OCI-LY7 (cell line): ENCODE measurements at regions not wholly inside any gene's neighbourhood (a gene's known extent, or its start where the extent isn't known, plus 50 kb on each side); places are given as distances from the start of the nearest gene placed in this dataset.

Experiments
- BruUV-seq: library from RNA; stranded (reverse); fragments of 400-500 nt; replicated peaks from 2 replicates; lab custom pipeline; 2021; lab: Mats Ljungman, UMichigan
- CTCF ChIA-PET: fragments of 300-600 bp; sonication (Branson Sonifier 250); formaldehyde crosslinking; loops from one replicate; lab custom pipeline; 2022; ENCODE audit warnings: antibody characterized with exemption; ENCODE audit not compliant: unreplicated experiment; lab: Charles Lee
- POLR2A ChIA-PET: fragments of 300-600 bp; sonication (Branson Sonifier 250); formaldehyde crosslinking; loops from one replicate; lab custom pipeline; 2022; ENCODE audit warnings: antibody characterized with exemption; lab: Charles Lee
- DNase-seq: peaks from one replicate; pipeline ENCODE4 v3.0.0-alpha.2; 2015; ENCODE audit warnings: low spot score
- H2AFZ ChIP-seq: fragments of 200-600 bp; sonication (generic), shearing (Covaris generic); 2 replicates; pipeline ENCODE4 v1.6.1; 2014; ENCODE audit warnings: mild to moderate bottlenecking, antibody characterized with exemption, low read length, moderate library complexity
- H3K27ac ChIP-seq: fragments of 200-600 bp; sonication (generic); 2 replicates; pipeline ENCODE4 v1.5.1; 2014; ENCODE audit warnings: mixed run types, low read depth, mild to moderate bottlenecking, moderate library complexity, low read length, inconsistent platforms; ENCODE audit not compliant: poor library complexity, severe bottlenecking
- H3K36me3 ChIP-seq: fragments of 200-600 bp; sonication (generic); 2 replicates; pipeline ENCODE4 v1.6.1; 2014; ENCODE audit warnings: mild to moderate bottlenecking, antibody characterized with exemption, low read length, moderate library complexity, mixed read lengths; ENCODE audit not compliant: insufficient read depth
- H3K4me1 ChIP-seq: fragments of 200-600 bp; sonication (generic); 2 replicates; pipeline ENCODE4 v1.5.1; 2014; ENCODE audit warnings: mild to moderate bottlenecking, low read length; ENCODE audit not compliant: insufficient read depth, poor library complexity, severe bottlenecking
- H3K4me2 ChIP-seq: fragments of 200-600 bp; sonication (generic); 2 replicates; pipeline ENCODE4 v1.6.1; 2014; ENCODE audit warnings: mild to moderate bottlenecking, low read length
- H3K4me3 ChIP-seq: fragments of 200-600 bp; sonication (generic); 2 replicates; pipeline ENCODE4 v1.5.1; 2014; ENCODE audit warnings: mild to moderate bottlenecking, low read depth, low read length; ENCODE audit not compliant: poor library complexity, severe bottlenecking
- H3K79me2 ChIP-seq: fragments of 200-600 bp; sonication (generic); 2 replicates; pipeline ENCODE4 v1.6.1; 2016; ENCODE audit warnings: low read depth, mild to moderate bottlenecking, low read length, moderate library complexity, mixed read lengths; ENCODE audit not compliant: insufficient read depth
- H3K9me2 ChIP-seq: fragments of 200-600 bp; sonication (generic); 2 replicates; pipeline ENCODE4 v1.6.1; 2016; ENCODE audit warnings: mild to moderate bottlenecking, low read length, mixed read lengths; ENCODE audit not compliant: insufficient read depth
- H3K9me3 ChIP-seq: fragments of 200-600 bp; sonication (generic); 2 replicates; pipeline ENCODE4 v1.6.1; 2014; ENCODE audit warnings: mild to moderate bottlenecking, mixed run types, low read length, mixed read lengths
- H4K20me1 ChIP-seq: fragments of 200-600 bp; sonication (generic); 2 replicates; pipeline ENCODE4 v1.6.1; 2014; ENCODE audit warnings: mild to moderate bottlenecking, antibody characterized with exemption, low read length, moderate library complexity, mixed read lengths; ENCODE audit not compliant: insufficient read depth
- CTCF ChIP-seq: fragments of 200-600 bp; sonication (generic); conservative IDR thresholded peaks from 2 replicates; pipeline ENCODE4 v1.5.1; 2014; ENCODE audit warnings: mild to moderate bottlenecking, antibody characterized with exemption, low read length, moderate library complexity, mixed read lengths
- EZH2phosphoT487 ChIP-seq: fragments of 200-600 bp; sonication (generic); IDR thresholded peaks from 2 replicates; pipeline ENCODE4 v1.6.1; 2018; ENCODE audit warnings: low read depth, borderline replicate concordance, mild to moderate bottlenecking, mixed run types, antibody characterized with exemption, low read length, moderate library complexity, mixed read lengths
- intact Hi-C: fragments of 100-400 bp; cut with micrococcal nuclease; formaldehyde crosslinking; loops from one replicate; pipeline ENCODE4 v1.10.0; 2022; ENCODE audit not compliant: unreplicated experiment

DNA sequence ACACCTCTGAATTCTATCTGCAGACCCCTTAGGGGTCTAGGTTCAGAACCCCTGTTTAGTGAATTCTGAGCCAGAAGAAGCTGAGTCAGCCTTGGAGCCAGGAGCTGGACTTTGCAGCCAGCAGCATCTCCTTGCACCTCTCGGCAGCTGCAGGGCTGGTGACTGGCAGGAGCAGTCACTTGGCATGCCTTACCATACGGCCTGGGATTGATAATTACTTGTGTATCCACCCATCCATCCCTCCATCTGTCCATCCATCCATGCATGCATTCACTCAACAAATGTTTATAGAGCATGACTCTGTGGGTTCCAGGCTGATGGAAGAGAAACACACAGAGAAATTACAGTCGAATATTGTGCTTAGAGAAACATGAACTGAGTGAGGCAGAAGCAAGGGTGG is 67.5 kb upstream of the PRIMA1 start:
- H3K9me3 ChIP-seq = no peaks in the 10 kb centered on the region
- no peaks in the 10 kb centered on the region for H3K36me3 ChIP-seq
- H4K20me1 ChIP-seq = no peaks in the 10 kb centered on the region
- H3K9me2 ChIP-seq = no peaks in the 10 kb centered on the region
- TF ChIP-seq EZH2phosphoT487 = no peak
- TF ChIP-seq CTCF = no peak
- ChIA-PET CTCF (no interaction called here), POLR2A (no interaction called here)
- H3K79me2 ChIP-seq = no peaks in the 10 kb centered on the region
- no peaks in the 10 kb centered on the region for H3K4me1 ChIP-seq
- H3K4me3 ChIP-seq = no peak overlapping the region
- H2AFZ ChIP-seq = no peak overlapping the region
- DNase-seq = no peak
- BruUV-seq = no TSS peak
- intact Hi-C loops = no loop called here
- H3K4me2 ChIP-seq = no peak overlapping the region
- H3K27ac ChIP-seq = no peak overlapping the region

- Histone ChIP-seq H3K79me2 (no peaks in the 10 kb centered on the region), H2AFZ (no peak overlapping the region), H3K4me2 (no peak overlapping the region), H3K36me3 (no peaks in the 10 kb centered on the region), H3K4me1 (no peaks in the 10 kb centered on the region), H3K4me3 (no peak overlapping the region), H3K9me2 (no peaks in the 10 kb centered on the region), H4K20me1 (no peaks in the 10 kb centered on the region), H3K27ac (no peak overlapping the region), H3K9me3 (no peaks in the 10 kb centered on the region)
- no peak for DNase-seq
- intact Hi-C loops = no loop called here
- ChIA-PET CTCF (no interaction called here), POLR2A (no interaction called here)
- TF ChIP-seq CTCF = no peak
- no peak for TF ChIP-seq EZH2phosphoT487
- no TSS peak for BruUV-seq
These were observed 59.2 kb upstream of the PRIMA1 start for GRCh38 chr14:93847473-93847872.

- ChIA-PET CTCF (no interaction called here), POLR2A (interaction anchor here (0.6 kb wide), 1 partner anchor 648 kb away, joined by 3 read pairs; no protein-coding TSS in a partner anchor)
- Histone ChIP-seq H3K79me2 (no peaks in the 10 kb centered on the region), H3K4me2 (no peak overlapping the region), H4K20me1 (no peaks in the 10 kb centered on the region), H3K9me3 (no peaks in the 10 kb centered on the region), H3K4me1 (no peaks in the 10 kb centered on the region), H3K9me2 (no peaks in the 10 kb centered on the region), H3K4me3 (no peak overlapping the region), H3K27ac (no peak overlapping the region), H3K36me3 (no peaks in the 10 kb centered on the region), H2AFZ (no peak overlapping the region)
- intact Hi-C loops = no loop called here
- TF ChIP-seq CTCF (no peak), EZH2phosphoT487 (no peak)
- no TSS peak for BruUV-seq
- no peak for DNase-seq
These were observed 50.0 kb upstream of the PRIMA1 start for GRCh38 chr14:93838238-93838637.
